ENCODE measurements at regions not wholly inside any gene's neighbourhood (a gene's known extent, or its start where the extent isn't known, plus 50 kb on each side); places are given as distances from the start of the nearest gene placed in this dataset.

DNA sequence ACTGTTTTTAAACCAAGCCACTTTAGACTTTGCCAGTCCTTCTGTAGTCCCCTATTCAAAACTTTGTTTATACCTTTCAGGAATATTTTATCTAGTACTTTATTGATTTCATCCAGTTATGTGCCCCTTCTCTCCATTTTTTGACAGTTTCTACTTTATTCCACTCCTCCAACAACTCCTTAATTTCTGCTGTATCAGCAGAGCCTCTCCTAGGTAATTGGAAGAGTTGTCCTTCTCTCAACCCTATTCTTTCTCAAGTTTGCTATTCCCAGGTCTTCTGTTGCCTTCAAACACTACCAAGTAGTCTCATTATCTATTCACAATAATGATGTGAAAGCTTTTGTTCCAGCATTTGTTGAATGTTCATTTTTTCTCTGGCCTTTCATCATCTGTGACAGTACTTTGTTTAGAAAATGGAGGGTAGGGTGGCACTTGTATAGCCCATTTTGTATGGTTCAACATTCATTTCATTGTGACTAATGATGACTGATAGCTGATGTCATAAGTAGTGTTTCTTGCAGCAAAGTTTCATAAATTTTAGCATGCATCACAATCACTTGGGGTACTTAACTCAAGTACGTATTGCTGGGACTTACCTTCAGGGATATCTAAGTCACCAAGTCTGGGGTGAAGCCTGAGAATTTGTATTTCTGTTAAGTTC is 204.4 kb upstream of the DMRT1 start:
- TF ChIP-seq, protein P1, sequence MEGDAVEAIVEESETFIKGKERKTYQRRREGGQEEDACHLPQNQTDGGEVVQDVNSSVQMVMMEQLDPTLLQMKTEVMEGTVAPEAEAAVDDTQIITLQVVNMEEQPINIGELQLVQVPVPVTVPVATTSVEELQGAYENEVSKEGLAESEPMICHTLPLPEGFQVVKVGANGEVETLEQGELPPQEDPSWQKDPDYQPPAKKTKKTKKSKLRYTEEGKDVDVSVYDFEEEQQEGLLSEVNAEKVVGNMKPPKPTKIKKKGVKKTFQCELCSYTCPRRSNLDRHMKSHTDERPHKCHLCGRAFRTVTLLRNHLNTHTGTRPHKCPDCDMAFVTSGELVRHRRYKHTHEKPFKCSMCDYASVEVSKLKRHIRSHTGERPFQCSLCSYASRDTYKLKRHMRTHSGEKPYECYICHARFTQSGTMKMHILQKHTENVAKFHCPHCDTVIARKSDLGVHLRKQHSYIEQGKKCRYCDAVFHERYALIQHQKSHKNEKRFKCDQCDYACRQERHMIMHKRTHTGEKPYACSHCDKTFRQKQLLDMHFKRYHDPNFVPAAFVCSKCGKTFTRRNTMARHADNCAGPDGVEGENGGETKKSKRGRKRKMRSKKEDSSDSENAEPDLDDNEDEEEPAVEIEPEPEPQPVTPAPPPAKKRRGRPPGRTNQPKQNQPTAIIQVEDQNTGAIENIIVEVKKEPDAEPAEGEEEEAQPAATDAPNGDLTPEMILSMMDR (IDR thresholded peaks at IDR 0.05) = no peak
- no peak for TF ChIP-seq POLR2A (IDR thresholded peaks at IDR 0.05)
